Right lobe of liver (tissue), 6 donors: ENCODE measurements at regions not wholly inside any gene's neighbourhood (a gene's known extent, or its start where the extent isn't known, plus 50 kb on each side); places are given as distances from the start of the nearest gene placed in this dataset.
A peak's percentile ranks its signal among the peaks of the same experiment; 100 is the strongest.

Experiments
- ATAC-seq, 4 donors: fragments of 200-7000 bp; cut with Tn5 transposase; one replicate each; pipeline ENCODE4 v1.9.1; 2020; ENCODE audit warnings: mild to moderate bottlenecking in 4 of 4, moderate library complexity in 4 of 4
- DNase-seq, 3 donors: peaks; one replicate each; pipeline ENCODE4 v3.0.0-alpha.2; 2020
- H3K27ac ChIP-seq, 3 donors: fragments of 200-600 bp; one replicate each; pipeline ENCODE4 v1.8.0; 2022
- H3K27me3 ChIP-seq, 2 donors: fragments of 200-600 bp; one replicate each; pipeline ENCODE4 v1.8.0; 2022
- H3K36me3 ChIP-seq, 4 donors: fragments of 200-600 bp; sonication (generic) in 1 of 4; one replicate each; pipeline versions ENCODE4 v1.5.1 to v1.8.0; 2017 to 2022; ENCODE audit warnings: control low read depth in 1 of 4
- H3K4me1 ChIP-seq, 4 donors: fragments of 200-600 bp; sonication (generic) in 1 of 4; one replicate each; pipeline versions ENCODE4 v1.5.1 to v1.8.0; 2017 to 2022; ENCODE audit warnings: control low read depth in 1 of 4
- H3K4me3 ChIP-seq, 3 donors: fragments of 200-600 bp; one replicate each; pipeline ENCODE4 v1.8.0; 2022
- H3K9me3 ChIP-seq, 4 donors: fragments of 200-600 bp; sonication (generic) in 1 of 4; one replicate each; pipeline versions ENCODE4 v1.5.1 to v1.8.0; 2017 to 2022; ENCODE audit warnings: control low read depth in 1 of 4
- CTCF ChIP-seq, 4 donors: fragments of 200-600 bp in 3 of 4; fragments of 450-650 bp in 1 of 4; IDR thresholded peaks; one replicate each; pipeline versions ENCODE4 v1.5.1 to v1.8.0; 2016 to 2022; ENCODE audit warnings: antibody characterized with exemption in 4 of 4, mild to moderate bottlenecking in 2 of 4
- POLR2A ChIP-seq: fragments of 450-650 bp; IDR thresholded peaks from one replicate; pipeline ENCODE4 v1.6.1; 2017; ENCODE audit warnings: antibody characterized with exemption, mild to moderate bottlenecking
- WGBS: methylation state at CpG from one replicate; pipeline ENCODE4 v1.1.6; 2018; ENCODE audit warnings: low coverage, low lambda C conversion rate; ENCODE audit not compliant: insufficient coverage; ENCODE audit errors: missing lambda C conversion rate; 5-methylcytosine and 5-hydroxymethylcytosine counted together
- intact Hi-C, 2 donors: fragments of 100-400 bp; cut with DNase I; formaldehyde crosslinking; loops; one replicate each; pipeline versions ENCODE4 v1.11.2 to v1.14.1; 2022
- donor health status: DM: no; HTN: yes; CAD: no.
- donor health status: DM: no; HTN: no; CAD: no.
- donor health status: DM: no; HTN: no; CAD: no.
- donor health status: DM: no; HTN: yes; CAD: no.
- donor health status: DM: no; HTN: yes; CAD: no.

- ATAC-seq (no peak), DNase-seq (no peak)
- Histone ChIP-seq H3K36me3 (no peaks in the 10 kb centered on the region), H3K27me3 (no peaks in the 10 kb centered on the region), H3K9me3 (no peaks in the 10 kb centered on the region), H3K4me3 (no peak overlapping the region), H3K4me1 (peaks cover 0 to 6% (median 2%) of the 10 kb centered on the region in 4 donors), H3K27ac (no peak overlapping the region)
- TF ChIP-seq CTCF (IDR thresholded peaks at IDR 0.05) (no peak), POLR2A (no peak)
- intact Hi-C loops, result no loop called here
- 65% methylated on average over 6 of the region's 6 CpGs for WGBS
These were observed 62.0 kb upstream of the SORCS3 start for GRCh38 chr10:104579136-104579535.

GRCh38 chr10:104580321-104580720 is 60.8 kb upstream of the SORCS3 start:
- no peaks in the 10 kb centered on the region for H3K36me3 ChIP-seq
- no peak for ATAC-seq
- no peaks in the 10 kb centered on the region for H3K9me3 ChIP-seq
- H3K4me3 ChIP-seq, result no peak overlapping the region
- 55% methylated on average over 13 of the region's 13 CpGs for WGBS
- DNase-seq, result no peak
- H3K4me1 ChIP-seq, result no peaks in the 10 kb centered on the region
- H3K27me3 ChIP-seq, result no peaks in the 10 kb centered on the region
- H3K27ac ChIP-seq, result no peak overlapping the region
- TF ChIP-seq POLR2A (no peak), CTCF (IDR thresholded peaks at IDR 0.05) (no peak)
- intact Hi-C loops, result no loop called here

DNA sequence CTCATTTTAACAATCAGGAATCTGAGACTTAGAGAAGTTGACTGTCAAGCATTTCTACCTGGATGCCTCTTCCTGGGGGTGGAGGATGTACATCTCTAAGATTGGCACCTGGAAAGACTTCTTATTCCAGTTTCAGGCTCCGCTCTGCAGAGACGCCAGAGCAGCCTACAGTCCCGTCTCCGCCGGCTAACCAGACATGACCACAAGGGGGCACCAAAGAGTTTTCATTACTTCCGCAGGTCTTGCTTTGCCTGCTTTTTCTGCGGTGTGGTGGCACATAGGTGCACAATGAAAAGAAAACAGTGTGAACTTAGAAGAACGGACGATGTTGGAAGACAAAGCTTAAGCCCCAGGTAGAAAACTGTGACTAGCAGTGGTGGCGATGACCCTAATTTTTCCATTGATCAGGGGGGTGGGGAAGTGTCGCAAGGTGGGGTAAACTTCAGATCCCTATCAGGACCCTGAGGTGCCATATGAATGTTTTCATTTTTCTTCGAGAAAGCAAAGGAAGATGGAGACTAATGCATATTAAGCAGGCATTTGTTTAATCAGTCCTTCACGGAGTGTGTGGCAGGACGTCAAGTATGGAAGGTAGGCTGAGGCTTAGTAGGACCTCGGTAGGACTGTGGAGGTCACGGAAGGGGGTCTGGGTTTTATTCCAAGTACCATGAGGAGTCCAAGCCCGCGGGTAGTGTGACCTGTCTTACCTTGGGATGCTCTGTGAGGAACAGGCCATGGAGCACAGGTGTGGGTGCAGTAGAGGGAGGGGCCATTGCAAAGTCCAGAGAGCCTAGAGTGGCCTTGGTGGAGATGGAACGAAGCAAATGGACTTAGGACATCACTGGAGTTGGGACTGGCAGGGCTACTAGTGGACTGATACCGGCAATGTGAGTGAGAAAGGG is 60.1 kb upstream of the SORCS3 start:
- intact Hi-C loops, result no loop called here
- Histone ChIP-seq H3K27me3 (no peaks in the 10 kb centered on the region), H3K36me3 (no peaks in the 10 kb centered on the region), H3K27ac (no peak overlapping the region), H3K4me1 (no peaks in the 10 kb centered on the region), H3K4me3 (no peak overlapping the region), H3K9me3 (no peaks in the 10 kb centered on the region)
- 28% methylated on average over 20 of the region's 20 CpGs for WGBS
- DNase-seq (peak; percentile 58 to 77 (median 62)), ATAC-seq (peak; percentile 90 to 96 (median 92))
- peak; percentile 62 to 87 (median 84) for TF ChIP-seq CTCF (IDR thresholded peaks at IDR 0.05)
- TF ChIP-seq POLR2A, result no peak

DNA sequence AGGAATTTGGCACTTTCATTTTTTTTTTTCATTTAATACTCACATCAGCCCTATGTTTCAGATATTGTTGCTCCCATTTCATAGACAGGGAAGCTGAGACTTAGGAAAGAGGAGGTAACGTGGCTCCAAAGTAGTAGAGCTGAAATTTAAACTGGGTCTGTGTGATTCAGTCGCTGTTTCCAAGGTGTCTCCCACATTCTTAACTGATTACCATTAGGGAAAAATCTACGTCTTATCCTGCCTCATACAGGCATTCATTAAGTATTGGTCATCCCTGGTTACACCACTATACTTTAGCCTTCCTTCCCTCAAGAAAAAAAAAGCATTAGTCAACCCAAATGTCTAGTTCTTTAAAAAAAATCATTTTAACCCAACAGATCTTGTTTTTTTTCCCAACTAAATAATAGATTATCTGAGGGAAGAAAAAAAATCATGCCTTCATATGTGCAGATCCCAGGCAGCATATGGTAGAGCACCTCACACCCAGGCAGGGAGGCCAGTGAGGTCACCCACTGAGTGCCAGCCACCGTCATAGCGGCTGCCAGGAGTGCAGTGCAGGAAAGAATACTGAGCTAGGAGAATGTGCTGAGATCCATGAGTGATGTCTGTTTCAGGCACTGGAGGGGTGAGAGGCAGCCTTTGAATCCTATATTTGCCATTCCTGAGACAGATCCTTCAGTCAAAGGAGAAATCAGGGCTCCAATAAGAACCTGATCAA is 59.0 kb upstream of the SORCS3 start:
- no peaks in the 10 kb centered on the region for H3K4me1 ChIP-seq
- no peak overlapping the region for H3K27ac ChIP-seq
- H3K4me3 ChIP-seq, result no peak overlapping the region
- no peaks in the 10 kb centered on the region for H3K36me3 ChIP-seq
- H3K9me3 ChIP-seq, result no peaks in the 10 kb centered on the region
- 70% methylated on average over 5 of the region's 5 CpGs for WGBS
- ATAC-seq, result no peak
- no peaks in the 10 kb centered on the region for H3K27me3 ChIP-seq
- DNase-seq, result no peak
- intact Hi-C loops, result no loop called here
- TF ChIP-seq POLR2A, result no peak
- no peak for TF ChIP-seq CTCF (IDR thresholded peaks at IDR 0.05)
